HG03066 (cell line): ENCODE measurements at regions not wholly inside any gene's neighbourhood (a gene's known extent, or its start where the extent isn't known, plus 50 kb on each side); places are given as distances from the start of the nearest gene placed in this dataset.
"Not testable (repeated sequence)": the region's sequence is repeated elsewhere in the genome, so short reads cannot be mapped to it uniquely, and the experiment has no call there.

Experiments
- ATAC-seq: cut with Tn5 transposase; IDR thresholded peaks from one replicate; pipeline ENCODE4 v1.9.1; 2021; ENCODE audit warnings: low read depth; ENCODE audit not compliant: unreplicated experiment

DNA sequence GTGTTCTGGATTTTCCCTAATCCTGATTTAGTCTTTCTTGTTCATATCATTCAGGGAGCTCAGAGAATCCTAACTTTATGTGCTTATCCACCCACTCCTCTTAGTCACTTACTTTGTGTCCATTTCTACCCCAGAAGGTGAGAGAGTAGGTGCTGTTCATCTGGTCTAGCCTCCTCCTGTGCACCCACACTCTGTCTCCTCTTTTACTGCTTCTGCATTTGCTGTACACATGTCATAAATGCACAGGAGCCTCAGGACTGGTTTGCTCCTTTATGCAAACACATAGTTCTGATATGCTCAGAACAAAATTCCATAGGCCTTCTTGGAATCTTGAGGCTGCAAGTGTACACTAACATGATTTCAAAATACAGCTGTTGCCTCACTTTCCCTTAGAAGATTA, 1014.7 kb downstream of the PRIM2 start:
- ATAC-seq, result not testable (repeated sequence)

DNA sequence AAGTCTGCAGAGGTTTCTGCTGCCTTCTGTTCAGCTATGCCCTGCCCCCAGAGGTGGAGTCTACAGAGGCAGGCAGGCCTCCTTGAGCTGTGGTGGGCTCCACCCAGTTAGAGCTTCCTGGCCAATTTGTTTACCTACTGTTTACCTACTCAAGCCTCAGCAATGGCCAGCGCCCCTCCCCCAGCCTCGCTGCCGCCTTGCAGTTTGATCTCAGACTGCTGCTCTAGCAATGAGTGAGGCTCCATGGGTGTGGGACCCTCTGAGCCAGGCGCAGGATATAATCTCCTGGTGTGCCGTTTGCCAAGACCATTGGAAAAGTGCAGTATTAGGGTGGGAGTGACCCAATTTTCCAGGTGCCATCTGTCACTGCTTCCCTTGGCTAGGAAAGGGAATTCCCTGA, 1024.9 kb downstream of the PRIM2 start:
- not testable (repeated sequence) for ATAC-seq

DNA sequence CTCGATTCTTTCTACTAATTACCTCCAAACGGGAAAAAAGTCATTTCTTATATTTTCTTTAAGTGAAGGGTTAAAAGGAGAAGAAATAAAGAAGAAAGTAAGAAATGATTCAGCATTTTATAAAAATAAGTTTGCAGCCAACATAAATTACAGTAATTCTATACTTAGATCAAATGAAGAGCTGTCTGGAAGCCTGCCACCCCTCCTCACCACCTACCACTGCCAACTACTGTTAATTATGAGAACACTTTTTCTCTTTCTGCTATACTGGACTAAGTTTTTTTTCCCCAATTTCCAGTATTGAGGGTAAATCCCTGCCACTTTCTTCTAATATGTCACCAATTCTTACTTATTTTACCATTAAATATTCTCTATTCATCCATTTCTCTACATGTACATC, 1030.1 kb downstream of the PRIM2 start:
- not testable (repeated sequence) for ATAC-seq

DNA sequence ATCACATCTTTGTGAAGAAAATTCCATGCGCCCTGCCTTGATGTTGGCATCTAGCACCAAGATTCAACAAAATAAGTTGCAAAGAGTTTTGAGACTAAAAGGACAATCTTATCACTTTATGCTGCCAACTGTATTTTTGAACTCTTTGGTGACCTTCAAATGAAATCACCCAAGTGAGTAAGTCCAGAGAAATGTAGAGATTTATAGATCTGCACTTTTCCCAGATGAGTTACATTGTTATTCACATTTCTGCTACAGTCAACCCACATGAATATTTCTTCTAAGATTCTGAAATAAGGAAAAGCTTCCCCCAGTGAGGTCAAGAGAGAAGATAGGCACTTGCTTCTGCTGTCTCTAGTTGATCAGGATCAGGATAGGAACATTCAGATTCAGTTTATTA, 1034.2 kb downstream of the PRIM2 start:
- not testable (repeated sequence) for ATAC-seq

DNA sequence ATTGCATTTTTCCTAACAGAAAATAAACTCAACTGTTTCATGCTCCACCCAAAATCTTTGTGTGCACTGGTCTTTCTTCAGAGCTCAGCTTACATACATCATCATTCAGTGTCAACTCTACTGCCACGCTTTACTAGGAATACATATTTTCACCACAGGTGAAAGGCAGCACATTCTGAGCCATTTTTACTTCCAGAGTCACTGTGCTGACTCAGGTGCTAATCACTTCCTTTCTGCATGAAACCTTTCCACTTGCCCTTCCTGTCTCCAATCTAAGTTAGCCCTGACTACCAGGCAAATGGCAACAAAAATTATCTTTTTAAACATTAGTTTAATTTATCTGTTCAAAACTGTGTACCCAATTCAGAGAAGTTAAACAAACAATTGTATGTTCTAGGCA, 1041.0 kb downstream of the PRIM2 start:
- ATAC-seq, result not testable (repeated sequence)

DNA sequence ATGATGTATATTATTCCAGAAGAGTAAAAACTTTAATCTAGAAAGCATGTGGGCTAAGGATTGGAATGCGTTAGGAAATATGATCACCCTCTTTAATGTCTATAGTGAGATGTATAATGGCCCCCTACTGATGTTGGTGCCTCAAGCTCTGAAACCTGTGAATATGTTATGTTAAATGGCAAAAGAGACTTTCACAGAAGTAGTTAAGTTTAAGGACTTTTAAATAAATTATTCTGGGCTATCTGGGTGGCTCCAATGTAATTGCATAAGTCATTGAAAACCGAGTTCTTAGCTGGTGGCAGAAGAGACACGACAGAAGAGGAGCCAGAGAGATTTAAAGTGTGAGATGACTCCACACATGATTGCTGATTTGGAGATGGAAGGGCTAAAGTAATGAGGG, 1048.4 kb downstream of the PRIM2 start:
- ATAC-seq, result not testable (repeated sequence)

DNA sequence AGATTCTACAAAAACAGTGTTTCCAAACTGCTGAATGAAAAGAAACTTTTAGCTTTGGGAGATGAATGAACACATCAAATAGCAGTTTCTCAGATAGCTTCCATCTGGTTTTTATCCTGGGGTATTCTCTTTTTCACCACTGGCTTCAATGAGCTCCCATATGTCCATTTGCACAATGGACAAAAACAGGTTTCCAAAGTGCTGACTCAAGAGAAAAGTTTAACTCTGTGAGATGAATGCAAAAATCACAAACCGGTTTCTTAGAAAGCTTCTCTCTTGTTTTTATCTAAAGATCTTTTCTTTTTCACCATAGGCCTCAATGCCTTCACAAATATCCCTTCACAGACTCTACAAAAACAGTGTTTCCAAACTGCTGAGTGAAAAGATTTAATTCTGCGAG, 1089.2 kb downstream of the PRIM2 start:
- ATAC-seq, result not testable (repeated sequence)

DNA sequence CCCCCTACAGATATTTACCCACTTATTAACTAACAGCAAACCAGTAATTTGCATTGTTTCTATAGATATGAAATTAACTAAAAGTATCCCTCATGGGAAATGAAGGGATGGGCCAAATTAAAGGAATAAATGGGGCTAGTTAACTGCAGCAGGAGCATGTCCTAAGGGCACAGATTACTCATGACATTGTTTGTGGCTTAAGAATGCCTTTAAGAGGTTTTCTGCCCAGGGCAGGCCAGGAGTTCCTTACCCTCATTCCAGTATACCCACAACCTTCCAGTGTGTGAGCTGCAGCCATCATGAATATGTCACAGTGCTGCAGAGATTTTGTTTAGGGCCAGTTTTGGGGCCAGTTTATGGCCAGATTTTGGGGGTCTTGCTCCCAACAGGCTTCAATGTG, 1101.9 kb downstream of the PRIM2 start:
- no peak for ATAC-seq
